HG03196 (cell line): ENCODE measurements at regions not wholly inside any gene's neighbourhood (a gene's known extent, or its start where the extent isn't known, plus 50 kb on each side); places are given as distances from the start of the nearest gene placed in this dataset.
"Not testable (repeated sequence)": the region's sequence is repeated elsewhere in the genome, so short reads cannot be mapped to it uniquely, and the experiment has no call there.

Experiments
- ATAC-seq: cut with Tn5 transposase; IDR thresholded peaks from one replicate; pipeline ENCODE4 v1.9.1; 2021; ENCODE audit not compliant: unreplicated experiment

GRCh38 chr2:241981076-241981700 is 111.7 kb downstream of the RTP5 start:
- ATAC-seq: no peak

GRCh38 chr2:241982706-241983570 is 113.4 kb downstream of the RTP5 start:
- no peak for ATAC-seq

- ATAC-seq: no peak
These were observed 114.2 kb downstream of the RTP5 start for GRCh38 chr2:241983571-241984270.

- ATAC-seq: no peak
These were observed 114.7 kb downstream of the RTP5 start for GRCh38 chr2:241984271-241984655.

- ATAC-seq: no peak
These were observed 115.1 kb downstream of the RTP5 start for GRCh38 chr2:241984658-241985057.

GRCh38 chr2:241985161-241985985 is 115.8 kb downstream of the RTP5 start:
- not testable (repeated sequence) for ATAC-seq

- ATAC-seq: no peak
These were observed 116.4 kb downstream of the RTP5 start for GRCh38 chr2:241985986-241986329.

- ATAC-seq: no peak
These were observed 117.5 kb downstream of the RTP5 start for GRCh38 chr2:241986836-241987641.

- no peak for ATAC-seq
These were observed 118.2 kb downstream of the RTP5 start for GRCh38 chr2:241987726-241988125.

GRCh38 chr2:241988146-241988545 is 118.6 kb downstream of the RTP5 start:
- no peak for ATAC-seq

- ATAC-seq: no peak
These were observed 119.5 kb downstream of the RTP5 start for GRCh38 chr2:241989074-241989473.

- ATAC-seq: no peak
These were observed 120.9 kb downstream of the RTP5 start for GRCh38 chr2:241990466-241990865.

GRCh38 chr2:241991299-241991698 is 121.8 kb downstream of the RTP5 start:
- no peak for ATAC-seq

GRCh38 chr2:241992753-241993152 is 123.2 kb downstream of the RTP5 start:
- ATAC-seq: no peak

- no peak for ATAC-seq
These were observed 124.0 kb downstream of the RTP5 start for GRCh38 chr2:241993386-241994005.

GRCh38 chr2:241994086-241994485 is 124.6 kb downstream of the RTP5 start:
- ATAC-seq: no peak

- ATAC-seq: no peak
These were observed 125.2 kb downstream of the RTP5 start for GRCh38 chr2:241994556-241995213.

GRCh38 chr2:241996100-241996499 is 126.6 kb downstream of the RTP5 start:
- no peak for ATAC-seq

GRCh38 chr2:241997017-241997416 is 127.5 kb downstream of the RTP5 start:
- ATAC-seq: no peak
